Suprapubic skin (tissue), 3 donors: ENCODE measurements at regions not wholly inside any gene's neighbourhood (a gene's known extent, or its start where the extent isn't known, plus 50 kb on each side); places are given as distances from the start of the nearest gene placed in this dataset.

ENCODE experiments used
- CTCF ChIP-seq, 2 donors: fragments of 200-600 bp in 1 of 2; fragments of 450-650 bp in 1 of 2; sonication (generic) in 1 of 2; IDR thresholded peaks; one replicate each; pipeline ENCODE4 v1.5.1; 2016 to 2019; ENCODE audit warnings: antibody characterized with exemption in 2 of 2, mild to moderate bottlenecking in 1 of 2, moderate library complexity in 1 of 2
- POLR2AphosphoS5 ChIP-seq, 3 donors: sonication (generic); formaldehyde crosslinking; IDR thresholded peaks; one replicate each; pipeline ENCODE4 v1.6.1; 2017; ENCODE audit warnings: antibody characterized with exemption in 3 of 3

GRCh38 chr12:90254796-90255195, 546.2 kb upstream of the ATP2B1 start:
- no peak for TF ChIP-seq CTCF (IDR thresholded peaks at IDR 0.05)
- TF ChIP-seq POLR2AphosphoS5 (IDR thresholded peaks at IDR 0.05) = no peak
